K562 (cell line): ENCODE measurements at regions not wholly inside any gene's neighbourhood (a gene's known extent, or its start where the extent isn't known, plus 50 kb on each side); places are given as distances from the start of the nearest gene placed in this dataset.
A peak's percentile ranks its signal among the peaks of the same experiment; 100 is the strongest.

Experiments
- CREB3 ChIP-seq: fragments of 450-650 bp; conservative IDR thresholded peaks from 2 replicates; pipeline ENCODE4 v1.6.1; 2016; ENCODE audit warnings: missing genetic modification characterization, low read depth, mild to moderate bottlenecking, missing compliant biosample characterization, moderate library complexity
- E2F5 ChIP-seq: sonication (generic); formaldehyde crosslinking; IDR thresholded peaks from 2 replicates; pipeline ENCODE4 v1.8.0; 2022; ENCODE audit warnings: mild to moderate bottlenecking, missing genetic modification reagents
- ETS1 ChIP-seq: conservative IDR thresholded peaks from 2 replicates; pipeline ENCODE4 v1.6.1; 2011; ENCODE audit warnings: low read depth, mild to moderate bottlenecking, low read length; ENCODE audit not compliant: control insufficient read depth
- MGA ChIP-seq: fragments of 450-650 bp; IDR thresholded peaks from 2 replicates; pipeline ENCODE4 v1.6.1; 2016; ENCODE audit warnings: mild to moderate bottlenecking, moderate library complexity
- RFX1 ChIP-seq: fragments of 450-650 bp; IDR thresholded peaks from 2 replicates; pipeline ENCODE4 v1.6.1; 2016; ENCODE audit warnings: mild to moderate bottlenecking, moderate library complexity
- SIX5 ChIP-seq, 2 experiments: IDR thresholded peaks; 2 replicates each; pipeline ENCODE4 v1.6.1; 2011; ENCODE audit warnings: low read length in 2 of 2, borderline replicate concordance in 1 of 2, low read depth in 1 of 2, mild to moderate bottlenecking in 1 of 2, moderate library complexity in 1 of 2; ENCODE audit not compliant: insufficient read depth in 1 of 2
- SMARCE1 ChIP-seq: fragments of 450-650 bp; IDR thresholded peaks from 2 replicates; pipeline ENCODE4 v1.7.1; 2016; ENCODE audit warnings: mild to moderate bottlenecking
- SNIP1 ChIP-seq: fragments of 450-650 bp; IDR thresholded peaks from 2 replicates; pipeline ENCODE4 v1.7.1; 2017; ENCODE audit warnings: low read depth, mild to moderate bottlenecking
- ZNF232 ChIP-seq: sonication (generic); formaldehyde crosslinking; IDR thresholded peaks from 2 replicates; pipeline ENCODE4 v1.8.0; 2022; ENCODE audit warnings: mild to moderate bottlenecking, missing genetic modification reagents
- ZNF512 ChIP-seq: IDR thresholded peaks from 2 replicates; pipeline ENCODE4 v1.6.1; 2016; ENCODE audit warnings: missing genetic modification characterization, missing compliant biosample characterization
- ZNF778 ChIP-seq: fragments of 450-650 bp; formaldehyde crosslinking; IDR thresholded peaks from 2 replicates; pipeline ENCODE4 v1.4.0; 2020; ENCODE audit warnings: mild to moderate bottlenecking, moderate library complexity
- ZZZ3 ChIP-seq: fragments of 450-650 bp; IDR thresholded peaks from 2 replicates; pipeline ENCODE4 v1.6.1; 2016; ENCODE audit warnings: antibody characterized with exemption, mild to moderate bottlenecking, moderate library complexity

GRCh38 chr7:106358103-106358663, 73.4 kb upstream of the NAMPT start (continued):
- TF ChIP-seq SIX5 (IDR thresholded peaks at IDR 0.05; ENCODE audit: borderline replicate concordance in 1 of 2, insufficient read depth in 1 of 2, low read depth in 1 of 2, low read length in 2 of 2) = no peak
- TF ChIP-seq SMARCE1 = peak; percentile 51
- no peak for TF ChIP-seq RFX1
- TF ChIP-seq MGA = no peak
- TF ChIP-seq ETS1 = no peak
- no peak for TF ChIP-seq ZNF512 (tag)
- TF ChIP-seq ZZZ3 = no peak
- TF ChIP-seq ZNF778 (CRISPR knock-in tag) = no peak
- no peak for TF ChIP-seq E2F5
- no peak for TF ChIP-seq SNIP1
- no peak for TF ChIP-seq ZNF232
- no peak for TF ChIP-seq CREB3 (tag)
